ENCODE measurements at regions not wholly inside any gene's neighbourhood (a gene's known extent, or its start where the extent isn't known, plus 50 kb on each side); places are given as distances from the start of the nearest gene placed in this dataset.

DNA sequence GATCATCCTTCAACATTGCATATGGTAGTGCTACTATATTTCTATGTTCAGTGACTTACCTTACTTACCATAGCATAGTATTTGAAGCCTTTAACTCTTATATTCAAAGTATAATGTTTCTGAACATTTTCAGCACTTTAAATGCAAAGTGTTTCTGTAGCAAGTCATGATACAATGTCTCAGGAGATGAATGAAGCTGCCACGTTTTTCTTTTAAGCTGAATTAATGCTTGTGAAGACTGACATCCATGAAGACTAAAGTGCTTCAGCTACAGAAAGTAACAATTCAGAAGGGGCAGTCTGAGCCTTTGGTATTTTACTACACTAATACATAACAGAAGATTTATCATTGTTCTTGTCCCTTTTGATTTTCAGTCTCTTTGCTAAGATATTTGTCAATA lies 709.1 kb upstream of the ARRDC3 start:
- TF ChIP-seq, protein P1, sequence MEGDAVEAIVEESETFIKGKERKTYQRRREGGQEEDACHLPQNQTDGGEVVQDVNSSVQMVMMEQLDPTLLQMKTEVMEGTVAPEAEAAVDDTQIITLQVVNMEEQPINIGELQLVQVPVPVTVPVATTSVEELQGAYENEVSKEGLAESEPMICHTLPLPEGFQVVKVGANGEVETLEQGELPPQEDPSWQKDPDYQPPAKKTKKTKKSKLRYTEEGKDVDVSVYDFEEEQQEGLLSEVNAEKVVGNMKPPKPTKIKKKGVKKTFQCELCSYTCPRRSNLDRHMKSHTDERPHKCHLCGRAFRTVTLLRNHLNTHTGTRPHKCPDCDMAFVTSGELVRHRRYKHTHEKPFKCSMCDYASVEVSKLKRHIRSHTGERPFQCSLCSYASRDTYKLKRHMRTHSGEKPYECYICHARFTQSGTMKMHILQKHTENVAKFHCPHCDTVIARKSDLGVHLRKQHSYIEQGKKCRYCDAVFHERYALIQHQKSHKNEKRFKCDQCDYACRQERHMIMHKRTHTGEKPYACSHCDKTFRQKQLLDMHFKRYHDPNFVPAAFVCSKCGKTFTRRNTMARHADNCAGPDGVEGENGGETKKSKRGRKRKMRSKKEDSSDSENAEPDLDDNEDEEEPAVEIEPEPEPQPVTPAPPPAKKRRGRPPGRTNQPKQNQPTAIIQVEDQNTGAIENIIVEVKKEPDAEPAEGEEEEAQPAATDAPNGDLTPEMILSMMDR (conservative IDR thresholded peaks at IDR 0.05 in 1 of 2, IDR thresholded peaks at IDR 0.05 in 1 of 2; ENCODE audit: extremely low read depth in 1 of 2, insufficient read depth in 1 of 2, low read depth in 1 of 2, low read length in 2 of 2): no peak
- no peak for TF ChIP-seq EZH2 (IDR thresholded peaks at IDR 0.05; ENCODE audit: borderline replicate concordance, low read length)
